Sigmoid colon (tissue), 6 donors: ENCODE measurements at regions not wholly inside any gene's neighbourhood (a gene's known extent, or its start where the extent isn't known, plus 50 kb on each side); places are given as distances from the start of the nearest gene placed in this dataset.
A peak's percentile ranks its signal among the peaks of the same experiment; 100 is the strongest.

Experiments used
- DNase-seq: peaks from one replicate; pipeline ENCODE4 v3.0.0-alpha.2; 2019
- H3K27ac ChIP-seq, 4 donors: fragments of 200-600 bp; sonication (generic); one replicate each; pipeline ENCODE4 v1.5.1; 2016 to 2019; ENCODE audit warnings: mild to moderate bottlenecking in 1 of 4
- H3K27me3 ChIP-seq, 3 donors: fragments of 200-600 bp; sonication (generic); one replicate each; pipeline ENCODE4 v1.5.1; 2019; ENCODE audit warnings: mild to moderate bottlenecking in 1 of 3
- H3K36me3 ChIP-seq, 4 donors: fragments of 200-600 bp; sonication (generic); one replicate each; pipeline ENCODE4 v1.5.1; 2016 to 2019
- H3K4me1 ChIP-seq, 4 donors: fragments of 200-600 bp; sonication (generic); one replicate each; pipeline ENCODE4 v1.5.1; 2017 to 2019
- H3K4me3 ChIP-seq, 4 donors: fragments of 200-600 bp; sonication (generic); one replicate each; pipeline ENCODE4 v1.5.1; 2017 to 2019; ENCODE audit warnings: mild to moderate bottlenecking in 2 of 4, moderate library complexity in 1 of 4
- H3K9me3 ChIP-seq, 4 donors: fragments of 200-600 bp in 3 of 4; sonication (generic) in 3 of 4; one replicate each; pipeline versions ENCODE4 v1.5.1 to v1.6.1; 2013 to 2019
- CTCF ChIP-seq, 4 experiments: fragments of 450-650 bp in 3 of 4; fragments of 200-600 bp in 1 of 4; IDR thresholded peaks; one replicate each; pipeline ENCODE4 v1.5.1; 2016 to 2019; ENCODE audit warnings: antibody characterized with exemption in 4 of 4, mild to moderate bottlenecking in 3 of 4, moderate library complexity in 2 of 4
- EP300 ChIP-seq, 4 donors: sonication (generic); formaldehyde crosslinking; IDR thresholded peaks; one replicate each; pipeline ENCODE4 v1.6.1; 2017; ENCODE audit warnings: antibody characterized with exemption in 4 of 4
- POLR2A ChIP-seq, 2 donors: fragments of 450-650 bp; IDR thresholded peaks; one replicate each; pipeline ENCODE4 v1.6.1; 2016; ENCODE audit warnings: antibody characterized with exemption in 2 of 2, mild to moderate bottlenecking in 2 of 2, moderate library complexity in 2 of 2
- POLR2AphosphoS5 ChIP-seq, 4 donors: sonication (generic); formaldehyde crosslinking; IDR thresholded peaks; one replicate each; pipeline ENCODE4 v1.6.1; 2017; ENCODE audit warnings: antibody characterized with exemption in 4 of 4
- WGBS, 2 donors: extraction: QIAGEN DNeasy Blood & Tissue Kit; methylation state at CpG; one replicate each; pipeline ENCODE4 v1.1.7; 2013; 5-methylcytosine and 5-hydroxymethylcytosine counted together
- intact Hi-C: fragments of 100-400 bp; cut with DNase I; formaldehyde crosslinking; loops from one replicate; pipeline ENCODE4 v1.15.1; 2023
- donor health status: healthy with polysubstance abuse.
- donor health status: healthy.

- H3K4me3 ChIP-seq: no peak overlapping the region
- no peaks in the 10 kb centered on the region for H3K36me3 ChIP-seq
- intact Hi-C loops: no loop called here
- peaks cover 0 to 25% (median 14%) of the 10 kb centered on the region in 4 donors for H3K4me1 ChIP-seq
- no peak overlapping the region for H3K27ac ChIP-seq
- DNase-seq: peak; percentile 37
- TF ChIP-seq POLR2A (IDR thresholded peaks at IDR 0.05) (no peak), CTCF (IDR thresholded peaks at IDR 0.05) (no peak), POLR2AphosphoS5 (IDR thresholded peaks at IDR 0.05) (no peak), EP300 (IDR thresholded peaks at IDR 0.05) (no peak)
- no peaks in the 10 kb centered on the region for H3K27me3 ChIP-seq
- H3K9me3 ChIP-seq: peaks cover 0 to 2% (median 0%) of the 10 kb centered on the region in 4 donors
- WGBS, 2 donors: 85 to 86% methylated on average over 4 of the region's 4 CpGs
Measured at GRCh38 chr2:120536141-120536540, 190.2 kb downstream of the INHBB start.

GRCh38 chr2:120538691-120539423 lies 192.9 kb downstream of the INHBB start:
- intact Hi-C loops: no loop called here
- Histone ChIP-seq H3K9me3 (no peaks in the 10 kb centered on the region), H3K4me3 (no peak overlapping the region), H3K27ac (no peak overlapping the region), H3K36me3 (no peaks in the 10 kb centered on the region), H3K4me1 (peaks cover 0 to 25% (median 15%) of the 10 kb centered on the region in 4 donors), H3K27me3 (no peaks in the 10 kb centered on the region)
- DNase-seq: no peak
- TF ChIP-seq POLR2A (IDR thresholded peaks at IDR 0.05) (no peak), CTCF (IDR thresholded peaks at IDR 0.05) (no peak), EP300 (IDR thresholded peaks at IDR 0.05) (no peak), POLR2AphosphoS5 (IDR thresholded peaks at IDR 0.05) (no peak)
- WGBS, 2 donors: 52 to 72% methylated on average over 12 of the region's 12 CpGs

- Histone ChIP-seq H3K36me3 (no peaks in the 10 kb centered on the region), H3K27ac (no peak overlapping the region), H3K9me3 (no peaks in the 10 kb centered on the region), H3K27me3 (no peaks in the 10 kb centered on the region), H3K4me3 (no peak overlapping the region), H3K4me1 (peaks cover 0 to 25% (median 15%) of the 10 kb centered on the region in 4 donors)
- intact Hi-C loops: no loop called here
- peak; percentile 61 for DNase-seq
- WGBS, 2 donors: 84 to 86% methylated on average over 15 of the region's 15 CpGs
- TF ChIP-seq POLR2AphosphoS5 (IDR thresholded peaks at IDR 0.05): no peak
- no peak for TF ChIP-seq CTCF (IDR thresholded peaks at IDR 0.05)
- no peak for TF ChIP-seq EP300 (IDR thresholded peaks at IDR 0.05)
- TF ChIP-seq POLR2A (IDR thresholded peaks at IDR 0.05): no peak
Measured at GRCh38 chr2:120539424-120539936, 193.5 kb downstream of the INHBB start.

GRCh38 chr2:120539937-120540718 lies 194.2 kb downstream of the INHBB start:
- intact Hi-C loops: no loop called here
- peak; percentile 77 for DNase-seq
- Histone ChIP-seq H3K4me1 (peaks cover 0 to 25% (median 15%) of the 10 kb centered on the region in 4 donors), H3K4me3 (no peak overlapping the region), H3K27ac (peak overlapping the region in 1 of 4 donors; percentile 43), H3K36me3 (no peaks in the 10 kb centered on the region), H3K9me3 (no peaks in the 10 kb centered on the region), H3K27me3 (no peaks in the 10 kb centered on the region)
- TF ChIP-seq EP300 (IDR thresholded peaks at IDR 0.05): no peak
- TF ChIP-seq POLR2A (IDR thresholded peaks at IDR 0.05): no peak
- no peak for TF ChIP-seq CTCF (IDR thresholded peaks at IDR 0.05)
- TF ChIP-seq POLR2AphosphoS5 (IDR thresholded peaks at IDR 0.05): peak in 2 of 4 donors; percentile 39 to 45
- 76 to 83% methylated on average over 17 of the region's 17 CpGs for WGBS, 2 donors
